ENCODE measurements at regions not wholly inside any gene's neighbourhood (a gene's known extent, or its start where the extent isn't known, plus 50 kb on each side); places are given as distances from the start of the nearest gene placed in this dataset.

- TF ChIP-seq CTCF (IDR thresholded peaks at IDR 0.05): no peak
- no peak for DNase-seq (ENCODE audit: low spot score)
- Histone ChIP-seq H3K4me1 (ENCODE audit: control insufficient read depth in 1 of 2, low read depth in 2 of 2) (peaks cover 16 to 22% of the 10 kb centered on the region in 2 donors), H3K9me3 (no peaks in the 10 kb centered on the region), H3K36me3 (no peaks in the 10 kb centered on the region), H3K27ac (no peak overlapping the region), H3K4me3 (no peak overlapping the region), H3K27me3 (replicated peaks; ENCODE audit: insufficient read depth) (no peaks in the 10 kb centered on the region)
- no peak for ATAC-seq (ENCODE audit: insufficient number of reproducible peaks, low FRiP score, low read depth)
Measured at GRCh38 chr7:17622451-17622850, 317.8 kb downstream of the SNX13 start.

GRCh38 chr7:17623546-17624185 is 316.6 kb downstream of the SNX13 start:
- Histone ChIP-seq H3K27ac (peak overlapping the region in 1 of 2 donors; percentile 53), H3K27me3 (replicated peaks; ENCODE audit: insufficient read depth) (no peaks in the 10 kb centered on the region)

GRCh38 chr7:17624379-17624778 is 315.9 kb downstream of the SNX13 start:
- Histone ChIP-seq H3K27me3 (replicated peaks; ENCODE audit: insufficient read depth) (no peaks in the 10 kb centered on the region), H3K27ac (peak overlapping the region in 1 of 2 donors; percentile 53), H3K9me3 (no peaks in the 10 kb centered on the region), H3K4me3 (no peak overlapping the region), H3K36me3 (no peaks in the 10 kb centered on the region), H3K4me1 (ENCODE audit: control insufficient read depth in 1 of 2, low read depth in 2 of 2) (peaks cover 16 to 22% of the 10 kb centered on the region in 2 donors)
- no peak for DNase-seq (ENCODE audit: low spot score)
- no peak for ATAC-seq (ENCODE audit: insufficient number of reproducible peaks, low FRiP score, low read depth)
- no peak for TF ChIP-seq CTCF (IDR thresholded peaks at IDR 0.05)

More at GRCh38 chr7:17623546-17624185, 316.6 kb downstream of the SNX13 start:
- TF ChIP-seq CTCF (IDR thresholded peaks at IDR 0.05): no peak
- no peak for DNase-seq (ENCODE audit: low spot score)
- Histone ChIP-seq H3K4me3 (no peak overlapping the region), H3K36me3 (no peaks in the 10 kb centered on the region), H3K4me1 (ENCODE audit: control insufficient read depth in 1 of 2, low read depth in 2 of 2) (peaks cover 16 to 22% of the 10 kb centered on the region in 2 donors), H3K9me3 (no peaks in the 10 kb centered on the region)
- no peak for ATAC-seq (ENCODE audit: insufficient number of reproducible peaks, low FRiP score, low read depth)

GRCh38 chr7:17625043-17625442 is 315.3 kb downstream of the SNX13 start:
- Histone ChIP-seq H3K9me3 (no peaks in the 10 kb centered on the region), H3K4me1 (ENCODE audit: control insufficient read depth in 1 of 2, low read depth in 2 of 2) (peaks cover 16 to 22% of the 10 kb centered on the region in 2 donors), H3K27ac (no peak overlapping the region), H3K36me3 (no peaks in the 10 kb centered on the region), H3K4me3 (no peak overlapping the region), H3K27me3 (replicated peaks; ENCODE audit: insufficient read depth) (no peaks in the 10 kb centered on the region)
- no peak for TF ChIP-seq CTCF (IDR thresholded peaks at IDR 0.05)
- DNase-seq (ENCODE audit: low spot score) (no peak), ATAC-seq (ENCODE audit: insufficient number of reproducible peaks, low FRiP score, low read depth) (no peak)

- no peaks in the 10 kb centered on the region for H3K9me3 ChIP-seq
- no peak for ATAC-seq (ENCODE audit: insufficient number of reproducible peaks, low FRiP score, low read depth)
Measured at GRCh38 chr7:17626235-17626634, 314.1 kb downstream of the SNX13 start.

More at GRCh38 chr7:17626235-17626634, 314.1 kb downstream of the SNX13 start:
- Histone ChIP-seq H3K36me3 (no peaks in the 10 kb centered on the region), H3K27ac (no peak overlapping the region), H3K27me3 (replicated peaks; ENCODE audit: insufficient read depth) (no peaks in the 10 kb centered on the region), H3K4me3 (no peak overlapping the region), H3K4me1 (ENCODE audit: control insufficient read depth in 1 of 2, low read depth in 2 of 2) (peaks cover 16 to 22% of the 10 kb centered on the region in 2 donors)
- DNase-seq (ENCODE audit: low spot score): no peak
- TF ChIP-seq CTCF (IDR thresholded peaks at IDR 0.05): no peak
